Type B pancreatic cell (in vitro differentiated cells): ENCODE measurements at regions not wholly inside any gene's neighbourhood (a gene's known extent, or its start where the extent isn't known, plus 50 kb on each side); places are given as distances from the start of the nearest gene placed in this dataset.

Experiments used
- DNase-seq: peaks from one replicate; pipeline ENCODE4 v3.0.0; 2021; ENCODE audit warnings: mixed read lengths; ENCODE audit not compliant: unreplicated experiment; ENCODE audit errors: extremely low spot score
- H3K27ac Mint-ChIP-seq: 2 replicates; pipeline ENCODE4 v1.8.0; 2021; ENCODE audit warnings: mild to moderate bottlenecking, mixed read lengths
- H3K27me3 Mint-ChIP-seq: 2 replicates; pipeline ENCODE4 v1.8.0; 2021; ENCODE audit warnings: mixed read lengths
- H3K36me3 Mint-ChIP-seq: 2 replicates; pipeline ENCODE4 v1.8.0; 2021; ENCODE audit warnings: mixed read lengths
- H3K4me1 Mint-ChIP-seq: one replicate; pipeline ENCODE4 v1.8.0; 2021; ENCODE audit warnings: mixed read lengths; ENCODE audit not compliant: unreplicated experiment
- H3K4me3 Mint-ChIP-seq: 2 replicates; pipeline ENCODE4 v1.8.0; 2021; ENCODE audit warnings: mild to moderate bottlenecking, mixed read lengths
- H3K9me3 Mint-ChIP-seq: 2 replicates; pipeline ENCODE4 v1.8.0; 2021; ENCODE audit warnings: mixed read lengths
- TF ChIP-seq, protein P1 (sequence below): fragments of 200-600 bp; sonication (generic); conservative IDR thresholded peaks from 2 replicates; pipeline ENCODE4 v1.5.0; 2021; ENCODE audit warnings: antibody characterized with exemption, mild to moderate bottlenecking

DNA sequence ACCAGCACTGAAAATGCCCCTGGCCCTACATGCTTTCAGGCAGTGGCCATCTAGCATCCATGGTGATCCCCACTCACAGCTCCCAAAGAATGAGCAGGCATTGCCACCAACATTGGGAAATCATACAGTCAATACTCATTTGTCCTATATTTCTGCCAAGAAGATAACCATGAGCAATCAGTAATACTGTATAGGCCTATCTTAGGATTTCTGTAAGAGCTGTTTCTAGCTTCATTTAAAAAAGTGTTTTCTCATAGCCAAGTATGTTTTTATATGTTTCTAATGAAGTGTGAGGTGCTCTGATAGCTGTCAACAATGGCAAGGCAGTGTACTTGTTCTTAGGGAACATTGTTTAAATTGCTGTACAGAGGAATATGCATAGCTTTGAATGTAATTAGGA lies 428.7 kb downstream of the FGF9 start:
- no peak overlapping the region for H3K27ac Mint-ChIP-seq
- H3K36me3 Mint-ChIP-seq, result peaks cover 3% of the 10 kb centered on the region
- H3K9me3 Mint-ChIP-seq, result peaks cover 6% of the 10 kb centered on the region
- H3K4me1 Mint-ChIP-seq, result no peaks in the 10 kb centered on the region
- TF ChIP-seq, protein P1, sequence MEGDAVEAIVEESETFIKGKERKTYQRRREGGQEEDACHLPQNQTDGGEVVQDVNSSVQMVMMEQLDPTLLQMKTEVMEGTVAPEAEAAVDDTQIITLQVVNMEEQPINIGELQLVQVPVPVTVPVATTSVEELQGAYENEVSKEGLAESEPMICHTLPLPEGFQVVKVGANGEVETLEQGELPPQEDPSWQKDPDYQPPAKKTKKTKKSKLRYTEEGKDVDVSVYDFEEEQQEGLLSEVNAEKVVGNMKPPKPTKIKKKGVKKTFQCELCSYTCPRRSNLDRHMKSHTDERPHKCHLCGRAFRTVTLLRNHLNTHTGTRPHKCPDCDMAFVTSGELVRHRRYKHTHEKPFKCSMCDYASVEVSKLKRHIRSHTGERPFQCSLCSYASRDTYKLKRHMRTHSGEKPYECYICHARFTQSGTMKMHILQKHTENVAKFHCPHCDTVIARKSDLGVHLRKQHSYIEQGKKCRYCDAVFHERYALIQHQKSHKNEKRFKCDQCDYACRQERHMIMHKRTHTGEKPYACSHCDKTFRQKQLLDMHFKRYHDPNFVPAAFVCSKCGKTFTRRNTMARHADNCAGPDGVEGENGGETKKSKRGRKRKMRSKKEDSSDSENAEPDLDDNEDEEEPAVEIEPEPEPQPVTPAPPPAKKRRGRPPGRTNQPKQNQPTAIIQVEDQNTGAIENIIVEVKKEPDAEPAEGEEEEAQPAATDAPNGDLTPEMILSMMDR, result no peak
- no peak for DNase-seq
- H3K27me3 Mint-ChIP-seq, result no peaks in the 10 kb centered on the region
- H3K4me3 Mint-ChIP-seq, result no peak overlapping the region

DNA sequence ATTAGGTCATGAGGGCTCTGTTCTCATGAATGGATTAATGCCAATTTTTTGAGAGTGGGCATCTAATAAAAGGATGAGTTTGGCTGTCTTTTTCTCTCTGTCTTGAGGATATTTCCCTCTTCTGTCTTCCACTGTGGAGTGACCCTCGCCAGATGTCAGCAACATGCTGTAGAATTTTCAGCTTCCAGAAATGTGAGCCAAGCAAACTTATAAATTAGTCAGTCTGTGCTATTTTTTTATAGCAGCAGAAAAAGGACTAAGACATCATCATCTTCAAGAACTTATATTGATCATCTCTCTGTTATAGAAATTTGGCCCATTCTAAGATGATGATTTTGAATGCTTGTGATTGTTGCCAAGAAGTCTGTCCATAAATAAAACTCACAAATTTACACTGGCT lies 431.4 kb downstream of the FGF9 start:
- TF ChIP-seq, protein P1, result no peak
- Mint-ChIP-seq H3K4me1 (peaks cover 5% of the 10 kb centered on the region), H3K4me3 (no peak overlapping the region), H3K9me3 (peaks cover 6% of the 10 kb centered on the region), H3K36me3 (peaks cover 3% of the 10 kb centered on the region), H3K27ac (no peak overlapping the region), H3K27me3 (no peaks in the 10 kb centered on the region)
- DNase-seq, result no peak

DNA sequence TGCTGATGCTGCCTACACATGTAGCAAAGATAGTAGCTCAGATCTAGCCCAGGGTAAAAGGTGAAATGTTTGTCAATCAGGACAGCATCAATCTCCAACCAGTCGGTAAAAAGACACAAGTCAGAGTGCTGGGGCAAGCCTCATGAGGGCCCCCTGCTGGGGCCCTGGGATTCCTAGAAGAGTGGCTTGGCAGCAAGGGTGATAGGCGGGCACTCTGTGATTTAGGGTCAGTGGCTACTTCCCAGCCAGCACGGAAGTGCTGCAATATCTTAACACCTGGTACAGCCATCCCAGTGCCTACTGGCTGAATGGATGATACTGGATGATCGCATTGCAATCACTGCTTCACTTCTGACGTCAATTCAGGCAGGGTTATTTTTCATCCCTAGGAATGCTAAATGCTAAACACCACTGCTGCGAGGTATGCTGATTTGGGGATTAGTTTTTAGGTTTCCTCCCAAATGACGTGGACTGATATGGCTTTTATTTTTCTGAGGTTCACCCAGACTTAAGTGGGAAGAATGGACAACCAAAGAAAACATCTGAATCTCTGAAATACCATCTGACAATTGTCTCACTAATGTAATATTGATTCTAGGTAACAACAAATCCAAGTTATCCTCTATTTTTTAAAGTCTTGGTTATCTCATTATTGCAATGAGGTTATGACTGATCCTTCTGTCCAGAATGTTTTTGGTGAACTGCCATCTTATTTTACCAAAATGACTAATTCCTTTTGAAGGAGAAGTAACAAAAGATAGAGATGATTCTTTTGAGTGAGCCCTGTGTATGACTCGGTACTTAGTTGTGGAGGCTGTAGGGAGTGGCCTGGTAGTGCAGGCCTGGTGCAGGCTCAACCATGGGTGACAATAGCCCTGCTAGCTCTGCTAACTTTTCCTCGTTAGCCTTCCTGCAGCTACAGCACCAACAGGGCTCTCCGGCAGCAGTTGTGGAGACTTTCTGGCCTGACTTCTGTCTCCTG lies 432.5 kb downstream of the FGF9 start:
- DNase-seq, result no peak
- H3K9me3 Mint-ChIP-seq, result peaks cover 6% of the 10 kb centered on the region
- peaks cover 16% of the 10 kb centered on the region for H3K4me1 Mint-ChIP-seq
- no peak overlapping the region for H3K27ac Mint-ChIP-seq
- H3K4me3 Mint-ChIP-seq, result no peak overlapping the region
- peaks cover 3% of the 10 kb centered on the region for H3K36me3 Mint-ChIP-seq
- TF ChIP-seq, protein P1, result no peak
- peaks cover 3% of the 10 kb centered on the region for H3K27me3 Mint-ChIP-seq

DNA sequence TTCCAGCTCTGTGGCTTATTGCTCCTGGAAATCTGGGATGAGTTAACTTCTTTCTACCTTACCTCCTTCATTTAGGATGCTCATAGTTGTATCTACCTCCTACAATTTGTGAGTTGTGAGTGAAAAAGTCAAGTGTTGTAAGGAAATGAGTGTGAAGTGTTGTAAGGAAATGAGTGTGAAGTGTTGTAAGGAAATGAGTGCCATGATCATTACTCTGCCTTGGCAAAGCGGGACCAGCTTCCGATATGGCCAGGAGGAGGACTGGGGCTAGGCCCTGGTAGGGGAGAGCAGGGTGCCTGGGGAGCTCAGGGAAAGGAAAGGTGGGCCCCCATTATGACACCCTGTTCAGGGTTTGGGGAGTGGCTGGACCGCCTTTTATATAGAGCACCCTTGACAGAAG lies 435.2 kb downstream of the FGF9 start:
- H3K27ac Mint-ChIP-seq, result no peak overlapping the region
- H3K9me3 Mint-ChIP-seq, result no peaks in the 10 kb centered on the region
- no peak for DNase-seq
- peaks cover 21% of the 10 kb centered on the region for H3K4me1 Mint-ChIP-seq
- peaks cover 4% of the 10 kb centered on the region for H3K27me3 Mint-ChIP-seq
- no peaks in the 10 kb centered on the region for H3K36me3 Mint-ChIP-seq
- H3K4me3 Mint-ChIP-seq, result no peak overlapping the region
- TF ChIP-seq, protein P1, result no peak

DNA sequence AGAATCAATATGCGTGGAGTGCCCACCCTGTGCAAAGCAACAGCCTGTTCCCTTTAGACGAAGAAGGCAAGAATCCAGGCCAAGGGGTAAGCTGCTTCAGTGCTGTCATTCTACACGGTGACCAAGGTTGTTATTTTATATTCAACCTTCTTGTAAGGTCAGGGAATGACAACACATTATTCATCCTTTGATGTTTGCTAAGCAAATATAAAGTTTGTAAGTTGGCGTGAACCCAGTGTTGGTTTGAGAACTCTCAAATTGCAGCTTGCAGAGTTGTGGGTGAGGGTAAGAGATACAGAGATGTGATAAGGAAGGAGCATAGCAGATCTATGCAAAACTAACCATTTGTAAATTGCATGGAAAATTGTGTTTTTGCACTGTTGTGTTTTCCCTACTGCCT lies 436.7 kb downstream of the FGF9 start:
- no peak for DNase-seq
- Mint-ChIP-seq H3K4me1 (peaks cover 21% of the 10 kb centered on the region), H3K27ac (no peak overlapping the region), H3K36me3 (no peaks in the 10 kb centered on the region), H3K4me3 (no peak overlapping the region), H3K27me3 (peaks cover 6% of the 10 kb centered on the region), H3K9me3 (no peaks in the 10 kb centered on the region)
- TF ChIP-seq, protein P1, result no peak
